HUES6 (cell line): ENCODE measurements at regions not wholly inside any gene's neighbourhood (a gene's known extent, or its start where the extent isn't known, plus 50 kb on each side); places are given as distances from the start of the nearest gene placed in this dataset.

Experiments used
- H3K27ac ChIP-seq: 2 replicates; pipeline ENCODE4 v1.7.0; 2013; ENCODE audit warnings: low read depth, mild to moderate bottlenecking, low read length, inconsistent platforms
- H3K27me3 ChIP-seq: 2 replicates; pipeline ENCODE4 v1.6.1; 2013; ENCODE audit warnings: low read length; ENCODE audit not compliant: control insufficient read depth, insufficient read depth
- H3K36me3 ChIP-seq: 2 replicates; pipeline ENCODE4 v1.6.1; 2013; ENCODE audit warnings: low read length; ENCODE audit not compliant: control insufficient read depth, insufficient read depth
- H3K4me1 ChIP-seq: 2 replicates; pipeline ENCODE4 v1.6.1; 2013; ENCODE audit warnings: low read length; ENCODE audit not compliant: control insufficient read depth, insufficient read depth
- H3K4me3 ChIP-seq: 2 replicates; pipeline ENCODE4 v1.5.1; 2013; ENCODE audit warnings: low read depth, low read length
- H3K9ac ChIP-seq: one replicate; pipeline ENCODE4 v1.6.1; 2013; ENCODE audit warnings: mild to moderate bottlenecking, low read length
- H3K9me3 ChIP-seq: 2 replicates; pipeline ENCODE4 v1.6.1; 2013; ENCODE audit warnings: low read depth, low read length; ENCODE audit not compliant: control insufficient read depth, insufficient read depth

- Histone ChIP-seq H3K9ac (no peak overlapping the region), H3K27ac (no peak overlapping the region), H3K27me3 (no peaks in the 10 kb centered on the region), H3K9me3 (no peaks in the 10 kb centered on the region), H3K4me3 (no peak overlapping the region), H3K36me3 (no peaks in the 10 kb centered on the region), H3K4me1 (0 out of 2 replicates have a peak, but pooled peaks cover 3% of the 10 kb centered on the region)
Observed at GRCh38 chr17:55652825-55653224, 69.8 kb downstream of the TMEM100 start.

DNA sequence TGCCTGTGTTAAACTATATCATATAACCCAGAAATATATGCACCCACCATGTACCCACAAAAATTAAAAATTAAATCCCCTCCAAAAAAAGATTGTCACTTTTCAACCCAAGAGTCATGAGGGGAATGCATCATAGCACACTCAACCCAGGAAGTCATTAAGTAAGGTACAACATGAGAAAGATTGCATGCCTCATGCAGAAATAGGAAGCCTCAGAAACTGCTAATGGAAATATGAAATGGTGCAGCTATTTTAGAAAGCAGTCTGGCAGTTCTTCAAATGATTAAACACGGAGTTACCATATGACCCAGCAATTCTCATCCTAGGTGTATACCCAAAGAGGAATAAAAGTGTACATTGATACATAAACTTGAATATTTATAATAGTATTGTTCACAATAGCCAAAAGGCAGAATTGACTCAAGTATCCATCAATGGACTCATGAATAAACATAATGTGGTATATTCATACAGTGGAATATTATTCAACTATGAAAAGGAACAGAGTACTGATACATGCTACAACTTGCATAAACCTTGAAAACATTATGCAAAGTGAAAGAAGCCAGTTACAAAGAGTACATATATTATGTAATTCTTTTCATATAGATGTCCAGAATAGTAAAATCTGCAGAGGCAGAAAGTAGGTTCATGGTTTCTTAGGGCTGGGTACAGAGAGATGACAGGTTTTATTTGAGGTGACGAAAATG lies 70.4 kb downstream of the TMEM100 start:
- Histone ChIP-seq H3K9me3 (no peaks in the 10 kb centered on the region), H3K9ac (no peak overlapping the region), H3K27me3 (no peaks in the 10 kb centered on the region), H3K4me3 (no peak overlapping the region), H3K27ac (no peak overlapping the region), H3K36me3 (no peaks in the 10 kb centered on the region), H3K4me1 (0 out of 2 replicates have a peak, but pooled peaks cover 4% of the 10 kb centered on the region)

- Histone ChIP-seq H3K36me3 (no peaks in the 10 kb centered on the region), H3K9ac (no peak overlapping the region), H3K27ac (no peak overlapping the region), H3K4me3 (no peak overlapping the region), H3K27me3 (no peaks in the 10 kb centered on the region), H3K9me3 (no peaks in the 10 kb centered on the region), H3K4me1 (0 out of 2 replicates have a peak, but pooled peaks cover 4% of the 10 kb centered on the region)
Observed at GRCh38 chr17:55649957-55650597, 72.6 kb downstream of the TMEM100 start.

- Histone ChIP-seq H3K4me3 (no peak overlapping the region), H3K27ac (no peak overlapping the region), H3K9me3 (no peaks in the 10 kb centered on the region), H3K4me1 (0 out of 2 replicates have a peak, but pooled peaks cover 4% of the 10 kb centered on the region), H3K27me3 (no peaks in the 10 kb centered on the region), H3K9ac (no peak overlapping the region), H3K36me3 (no peaks in the 10 kb centered on the region)
Observed at GRCh38 chr17:55648086-55648485, 74.6 kb downstream of the TMEM100 start.

GRCh38 chr17:55645361-55645760 lies 77.3 kb downstream of the TMEM100 start:
- H3K27me3 ChIP-seq: no peaks in the 10 kb centered on the region
- no peak overlapping the region for H3K27ac ChIP-seq
- no peak overlapping the region for H3K4me3 ChIP-seq
- peaks cover 8% of the 10 kb centered on the region; the same call in 1 of the 2 replicates for H3K4me1 ChIP-seq
- H3K9me3 ChIP-seq: no peaks in the 10 kb centered on the region
- H3K9ac ChIP-seq: no peak overlapping the region
- H3K36me3 ChIP-seq: no peaks in the 10 kb centered on the region

DNA sequence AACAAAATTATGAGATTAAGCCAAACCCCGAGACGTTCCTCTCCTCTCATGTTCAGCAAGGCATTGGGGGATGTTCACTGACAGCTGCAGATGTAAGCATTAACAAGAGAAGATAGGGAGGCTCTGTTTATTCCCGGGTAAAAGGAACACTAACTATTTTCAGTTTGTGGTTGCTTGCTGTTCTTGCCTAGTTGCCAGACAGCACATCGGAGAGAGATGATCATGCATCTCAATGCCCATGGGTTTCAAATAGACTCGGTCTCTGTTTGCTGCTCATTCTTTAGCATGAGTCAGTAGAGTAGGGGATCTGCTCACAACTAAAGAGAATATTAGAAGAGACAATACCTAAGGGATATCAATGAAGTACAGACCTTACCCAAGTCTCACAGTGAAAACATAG lies 78.3 kb downstream of the TMEM100 start:
- H3K4me1 ChIP-seq: peaks cover 8% of the 10 kb centered on the region; the same call in 1 of the 2 replicates
- no peak overlapping the region for H3K27ac ChIP-seq

DNA sequence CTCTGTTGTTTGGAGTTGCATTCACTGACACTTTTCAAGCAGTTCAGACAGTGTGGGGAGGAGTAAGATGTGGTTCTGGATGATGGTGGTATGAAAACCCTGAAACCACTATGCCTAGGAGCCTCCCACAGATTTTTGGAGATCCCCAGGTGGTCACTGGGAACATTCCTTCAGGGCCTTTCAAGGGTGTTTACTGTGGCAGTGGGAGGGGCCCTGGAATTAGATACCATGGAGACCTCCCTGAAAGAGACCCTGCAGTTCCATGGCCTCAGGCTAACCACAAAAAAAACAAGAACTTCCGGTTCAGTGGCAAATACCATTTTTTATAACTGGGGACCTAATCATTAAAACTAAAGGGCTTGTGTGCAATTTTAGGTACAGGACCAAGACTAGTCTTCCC lies 79.9 kb downstream of the TMEM100 start:
- Histone ChIP-seq H3K9me3 (no peaks in the 10 kb centered on the region), H3K4me3 (no peak overlapping the region), H3K36me3 (no peaks in the 10 kb centered on the region), H3K27ac (no peak overlapping the region), H3K9ac (no peak overlapping the region), H3K27me3 (no peaks in the 10 kb centered on the region), H3K4me1 (peaks cover 4% of the 10 kb centered on the region; the same call in 1 of the 2 replicates)

More for the DNA sequence above, 78.3 kb downstream of the TMEM100 start:
- no peak overlapping the region for H3K4me3 ChIP-seq
- H3K9me3 ChIP-seq: no peaks in the 10 kb centered on the region
- no peaks in the 10 kb centered on the region for H3K27me3 ChIP-seq
- no peak overlapping the region for H3K9ac ChIP-seq
- no peaks in the 10 kb centered on the region for H3K36me3 ChIP-seq

DNA sequence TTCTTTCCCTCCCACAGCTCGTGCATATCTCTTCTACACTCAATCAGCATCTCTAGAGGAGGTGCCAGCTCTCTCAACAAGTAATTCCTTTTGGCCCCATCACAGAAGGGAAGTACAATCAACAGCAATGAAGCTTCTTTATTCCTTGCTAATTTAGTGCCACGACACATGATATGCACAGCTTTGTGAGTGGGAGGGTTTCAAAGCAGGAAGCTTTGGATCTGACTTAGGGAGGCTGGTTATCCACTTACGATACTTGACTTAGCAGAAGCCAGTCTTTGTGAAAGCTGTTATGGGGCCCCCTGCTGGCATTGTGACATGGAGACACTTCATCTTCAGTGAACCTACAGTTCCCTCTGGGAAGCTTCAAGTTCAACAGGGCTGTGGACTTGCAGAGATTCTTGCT lies 81.0 kb downstream of the TMEM100 start:
- Histone ChIP-seq H3K27me3 (no peaks in the 10 kb centered on the region), H3K4me3 (no peak overlapping the region), H3K36me3 (no peaks in the 10 kb centered on the region), H3K9me3 (no peaks in the 10 kb centered on the region), H3K9ac (no peak overlapping the region), H3K4me1 (peaks cover 4% of the 10 kb centered on the region; the same call in 1 of the 2 replicates), H3K27ac (no peak overlapping the region)

GRCh38 chr17:55639096-55639495 lies 83.6 kb downstream of the TMEM100 start:
- Histone ChIP-seq H3K27me3 (no peaks in the 10 kb centered on the region), H3K9ac (no peak overlapping the region), H3K36me3 (no peaks in the 10 kb centered on the region), H3K4me1 (peaks cover 16% of the 10 kb centered on the region), H3K4me3 (no peak overlapping the region), H3K27ac (no peak overlapping the region), H3K9me3 (no peaks in the 10 kb centered on the region)

- peaks cover 13% of the 10 kb centered on the region; the same call in 1 of the 2 replicates for H3K4me1 ChIP-seq
- H3K27ac ChIP-seq: no peak overlapping the region
- H3K36me3 ChIP-seq: no peaks in the 10 kb centered on the region
- no peak overlapping the region for H3K9ac ChIP-seq
- H3K27me3 ChIP-seq: no peaks in the 10 kb centered on the region
- H3K9me3 ChIP-seq: no peaks in the 10 kb centered on the region
- no peak overlapping the region for H3K4me3 ChIP-seq
Observed at GRCh38 chr17:55635253-55635914, 87.3 kb downstream of the TMEM100 start.

GRCh38 chr17:55634702-55635101 lies 88.0 kb downstream of the TMEM100 start:
- H3K4me3 ChIP-seq: no peak overlapping the region
- H3K36me3 ChIP-seq: no peaks in the 10 kb centered on the region
- no peaks in the 10 kb centered on the region for H3K9me3 ChIP-seq
- no peaks in the 10 kb centered on the region for H3K27me3 ChIP-seq
- H3K4me1 ChIP-seq: peaks cover 20% of the 10 kb centered on the region; the same call in 1 of the 2 replicates
- H3K27ac ChIP-seq: no peak overlapping the region
- no peak overlapping the region for H3K9ac ChIP-seq
